NCI-H1048 (cell line): ENCODE measurements at regions not wholly inside any gene's neighbourhood (a gene's known extent, or its start where the extent isn't known, plus 50 kb on each side); places are given as distances from the start of the nearest gene placed in this dataset.
"Not testable (repeated sequence)": the region's sequence is repeated elsewhere in the genome, so short reads cannot be mapped to it uniquely, and the experiment has no call there.

Experiments used
- DNase-seq: peaks from one replicate; lab custom pipeline; 2025; lab: John Stamatoyannopoulos, UW

DNA sequence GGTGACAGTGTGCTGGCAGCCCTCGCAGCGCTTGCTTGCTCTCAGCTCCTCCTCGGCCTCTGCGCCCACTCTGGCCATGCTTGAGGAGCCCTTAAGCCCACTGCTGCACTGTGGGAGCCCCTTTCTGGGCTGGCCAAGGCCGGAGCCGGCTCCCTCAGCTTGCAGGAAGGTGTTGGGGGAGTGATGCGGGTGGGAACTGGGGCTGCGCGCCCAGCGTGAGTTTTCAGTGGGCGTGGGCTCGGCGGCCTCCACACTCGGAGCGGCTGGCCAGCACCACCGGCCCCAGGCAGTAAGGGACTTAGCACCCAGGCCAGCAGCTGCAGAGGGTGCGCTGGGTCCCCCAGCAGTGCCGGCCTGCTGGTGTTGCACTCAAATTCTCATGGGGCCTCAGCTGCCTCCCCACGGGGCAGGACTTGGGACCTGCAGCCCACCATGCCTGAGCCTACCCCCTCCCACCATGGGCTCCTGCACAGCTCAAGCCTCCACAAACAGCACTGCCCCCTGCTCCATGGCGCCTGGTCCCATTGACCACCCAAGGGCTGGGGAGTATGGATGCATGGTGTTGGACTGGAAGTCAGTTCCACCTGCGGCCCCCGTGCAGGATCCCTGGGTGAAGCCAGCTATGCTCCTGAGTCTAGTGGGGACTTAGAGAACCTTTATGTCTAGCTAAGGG lies 223.1 kb upstream of the PTPRD start:
- DNase-seq: no peak

DNA sequence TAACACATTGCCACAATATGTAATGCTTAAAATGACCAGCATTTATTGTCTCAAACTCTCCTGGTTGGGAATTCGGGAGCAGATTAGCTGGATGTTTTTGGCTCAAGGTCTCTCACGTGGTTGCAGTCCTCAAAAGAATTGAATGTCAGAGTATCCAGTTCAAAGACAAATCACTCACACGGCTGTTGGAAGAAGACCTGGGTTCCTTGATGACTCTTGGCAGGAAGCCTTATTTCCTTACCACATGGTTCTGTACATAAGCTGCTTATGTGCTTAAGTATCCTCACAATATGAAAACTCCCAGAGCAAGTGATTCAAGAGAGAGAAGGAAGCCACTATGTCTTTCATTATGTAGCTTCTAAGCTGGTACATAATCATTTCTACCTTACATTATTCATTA lies 230.3 kb upstream of the PTPRD start:
- no peak for DNase-seq

DNA sequence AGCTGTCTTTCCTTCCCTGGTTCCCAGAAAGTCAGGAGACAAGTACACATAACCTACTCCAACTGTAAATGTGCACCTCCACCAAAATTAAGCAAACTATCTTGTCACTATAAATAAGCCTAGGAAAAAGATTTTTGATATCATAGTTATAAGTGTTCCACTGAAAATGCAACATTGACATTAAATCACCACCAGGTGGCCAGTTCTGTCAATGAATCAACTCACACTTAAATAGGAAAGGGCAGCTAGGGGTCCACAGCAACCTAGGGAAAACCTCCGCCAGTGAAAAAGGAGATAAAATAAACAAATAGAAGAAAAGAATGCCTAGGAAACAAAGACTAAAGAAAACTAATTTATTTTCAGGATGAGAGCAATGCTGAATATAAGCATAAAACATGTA lies 243.0 kb upstream of the PTPRD start:
- DNase-seq: no peak

DNA sequence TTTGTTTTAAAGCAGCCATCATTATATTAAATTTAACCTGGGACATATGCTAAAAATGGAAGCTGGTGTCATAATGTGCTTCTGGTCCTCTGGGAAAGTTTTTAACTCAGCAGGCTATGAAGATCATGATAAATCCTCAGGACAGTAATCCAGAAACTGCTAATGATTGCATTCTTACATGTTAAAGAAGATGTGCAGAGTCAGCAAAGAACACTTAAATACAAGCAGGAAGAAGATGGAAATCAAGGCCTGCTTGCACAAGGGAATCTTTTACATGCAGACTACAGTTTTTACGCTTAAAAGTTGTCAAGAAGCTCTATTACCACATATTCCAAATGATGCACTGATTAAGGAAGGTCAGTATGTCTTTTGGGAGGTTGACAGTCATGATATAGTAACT lies 246.0 kb upstream of the PTPRD start:
- no peak for DNase-seq

DNA sequence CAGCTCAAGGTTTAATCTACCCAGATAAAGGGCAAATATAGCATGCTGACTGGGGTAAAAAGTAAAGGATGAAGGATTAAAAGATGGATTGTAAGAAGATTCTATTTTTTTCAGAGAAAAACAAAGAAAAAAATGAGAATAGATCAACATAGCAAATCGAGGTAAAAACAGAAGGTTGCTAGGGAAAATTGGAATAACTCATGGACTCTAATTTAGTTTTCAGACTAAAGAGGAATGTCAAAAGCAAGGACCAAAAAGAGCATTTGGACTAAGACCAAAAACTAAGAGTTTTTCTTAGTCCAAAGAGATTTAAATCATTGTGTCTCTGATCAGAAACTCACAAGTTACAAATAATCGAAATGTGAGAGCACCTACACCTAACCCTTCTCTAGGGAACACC lies 250.7 kb upstream of the PTPRD start:
- no peak for DNase-seq

DNA sequence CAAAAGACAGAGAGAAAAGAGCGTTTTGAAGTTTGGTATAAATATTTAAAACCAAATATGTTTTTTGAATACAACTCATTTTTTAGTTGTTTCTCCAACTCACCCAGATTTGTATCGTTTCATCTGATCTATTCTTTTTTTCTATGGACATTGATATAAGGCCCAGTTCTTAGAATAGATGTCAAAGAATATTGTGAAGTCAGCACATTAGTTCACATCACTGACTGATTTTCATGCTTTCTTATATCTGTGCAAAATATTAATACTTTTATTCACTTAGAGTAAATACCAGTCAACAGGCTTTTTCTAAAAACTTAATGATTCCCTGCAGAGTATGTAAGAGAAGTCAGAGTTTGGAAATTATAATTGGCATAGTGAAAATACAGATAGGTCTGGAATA lies 254.4 kb upstream of the PTPRD start:
- no peak for DNase-seq

DNA sequence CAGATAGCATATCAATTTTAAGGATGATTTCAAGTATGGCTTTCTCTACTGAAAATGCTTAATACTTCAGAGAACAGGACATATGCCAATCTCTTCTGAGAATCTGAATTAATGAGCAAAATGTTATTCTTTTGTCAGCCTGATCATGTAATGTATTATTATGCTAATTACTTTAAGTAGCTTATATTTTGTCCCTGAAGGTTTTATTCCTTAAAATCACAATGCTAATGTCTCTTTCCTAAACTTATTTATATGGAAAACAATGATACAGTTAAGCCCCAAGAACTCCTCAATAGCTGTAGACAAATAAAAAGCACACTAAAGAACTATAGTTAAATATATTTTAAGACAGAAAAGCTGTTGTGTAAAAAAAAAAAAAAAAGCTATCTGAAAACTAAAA lies 256.9 kb upstream of the PTPRD start:
- no peak for DNase-seq

DNA sequence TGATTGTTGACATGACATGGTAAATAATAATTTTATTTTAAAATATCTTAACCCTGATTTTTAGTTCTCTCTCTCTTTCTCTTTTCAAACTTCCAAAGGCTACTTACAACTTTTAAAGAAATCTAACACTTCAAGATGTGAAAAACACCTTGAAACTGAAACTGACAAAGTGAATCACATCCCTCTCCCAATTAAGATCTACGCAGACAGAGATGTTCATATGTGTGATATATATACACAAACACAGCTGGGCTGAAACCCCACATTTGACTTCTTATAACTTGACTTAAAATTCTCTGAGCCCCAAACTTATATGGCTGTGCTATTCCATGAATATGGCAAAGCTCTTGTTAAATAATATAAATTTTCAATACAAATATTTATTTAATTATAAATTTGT lies 261.2 kb upstream of the PTPRD start:
- DNase-seq: no peak

DNA sequence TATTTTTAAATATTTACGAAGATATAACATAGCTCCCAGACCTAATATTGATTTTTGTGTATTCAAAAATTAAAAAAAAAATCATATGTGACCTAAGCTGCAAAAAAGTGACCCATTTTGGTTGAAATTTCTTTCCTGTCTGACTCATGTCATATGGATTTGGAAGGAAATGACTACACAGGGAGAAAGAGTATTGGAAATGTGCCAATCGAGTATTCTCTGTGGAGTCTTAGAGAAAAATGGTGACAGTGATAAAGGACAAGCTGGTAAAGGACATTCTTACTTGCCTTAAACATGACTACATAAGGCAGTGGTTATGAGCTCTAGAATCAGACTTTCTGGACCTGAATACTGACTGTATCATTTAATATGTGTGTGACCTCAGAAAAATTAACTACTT lies 262.9 kb upstream of the PTPRD start:
- DNase-seq: no peak

DNA sequence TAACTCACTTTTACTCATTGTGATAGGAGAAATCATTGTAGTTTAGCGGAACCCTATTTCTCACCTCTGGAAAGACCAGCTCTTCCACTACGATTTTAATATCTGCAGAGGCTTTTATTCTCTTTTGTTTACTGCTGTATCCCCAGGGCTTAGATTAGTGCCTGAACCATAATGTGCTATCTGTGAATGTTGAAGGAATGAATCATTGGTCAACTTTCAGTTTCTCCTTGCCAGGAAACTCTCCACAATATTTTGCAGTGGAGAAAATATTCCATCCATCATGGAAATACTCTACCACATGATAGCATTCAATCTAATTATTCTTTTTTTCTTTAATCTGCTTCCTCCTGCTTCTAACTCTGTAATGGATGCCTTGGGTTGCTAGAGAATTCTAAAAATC lies 263.5 kb upstream of the PTPRD start:
- DNase-seq: no peak

DNA sequence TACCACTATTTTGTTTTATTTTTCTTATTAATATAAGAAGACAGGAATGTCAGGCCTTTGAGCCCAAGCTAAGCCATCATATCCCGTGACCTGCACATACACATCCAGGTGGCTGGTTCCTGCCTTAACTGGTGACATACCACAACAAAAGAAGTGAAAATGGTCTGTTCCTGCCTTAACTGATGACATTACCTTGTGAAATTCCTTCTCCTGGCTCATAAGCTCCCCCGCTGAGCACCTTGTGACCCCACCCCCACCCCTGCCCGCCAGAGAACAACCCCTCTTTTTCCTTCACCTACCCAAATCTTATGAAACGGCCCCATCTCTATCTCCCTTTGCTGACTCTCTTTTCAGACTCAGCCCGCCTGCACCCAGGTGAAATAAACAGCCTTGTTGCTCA lies 277.5 kb upstream of the PTPRD start:
- not testable (repeated sequence) for DNase-seq

DNA sequence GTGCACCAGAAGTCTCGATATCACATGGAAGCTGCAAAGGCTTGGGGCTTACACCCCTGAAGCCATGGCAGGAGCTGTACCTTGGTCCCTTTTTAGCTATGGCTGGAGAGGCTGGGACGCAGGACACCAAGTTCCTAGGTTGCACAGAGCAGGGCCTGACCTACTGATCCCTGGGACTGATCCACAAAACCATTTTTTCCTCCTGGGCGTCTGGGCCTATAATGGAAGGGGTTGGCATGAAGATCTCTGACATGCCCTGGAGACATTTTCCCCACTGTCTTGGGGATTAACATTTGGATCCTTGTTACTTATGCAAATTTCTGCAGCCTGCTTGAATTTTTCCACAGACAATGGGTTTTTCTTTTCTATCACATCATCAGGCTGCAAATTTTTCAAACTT lies 286.7 kb upstream of the PTPRD start:
- DNase-seq: no peak

DNA sequence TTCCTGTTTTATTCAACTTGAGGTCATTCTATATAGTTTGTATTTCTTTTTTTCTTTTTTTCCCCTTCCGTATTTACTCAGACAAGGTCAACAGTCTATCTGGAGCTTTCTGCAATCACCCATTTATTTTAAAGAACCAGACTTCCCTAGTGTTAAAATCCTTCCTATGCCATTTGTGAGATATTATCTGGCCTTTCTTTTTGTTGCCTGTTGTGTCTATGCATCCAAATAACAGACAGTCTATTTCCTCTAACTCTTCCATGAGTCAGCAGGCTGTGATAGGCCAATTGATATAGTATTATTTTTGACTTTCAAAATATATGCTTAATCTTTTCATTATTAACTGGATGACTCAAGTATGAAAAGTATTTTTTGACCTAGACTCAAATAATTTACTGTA lies 291.2 kb upstream of the PTPRD start:
- no peak for DNase-seq

DNA sequence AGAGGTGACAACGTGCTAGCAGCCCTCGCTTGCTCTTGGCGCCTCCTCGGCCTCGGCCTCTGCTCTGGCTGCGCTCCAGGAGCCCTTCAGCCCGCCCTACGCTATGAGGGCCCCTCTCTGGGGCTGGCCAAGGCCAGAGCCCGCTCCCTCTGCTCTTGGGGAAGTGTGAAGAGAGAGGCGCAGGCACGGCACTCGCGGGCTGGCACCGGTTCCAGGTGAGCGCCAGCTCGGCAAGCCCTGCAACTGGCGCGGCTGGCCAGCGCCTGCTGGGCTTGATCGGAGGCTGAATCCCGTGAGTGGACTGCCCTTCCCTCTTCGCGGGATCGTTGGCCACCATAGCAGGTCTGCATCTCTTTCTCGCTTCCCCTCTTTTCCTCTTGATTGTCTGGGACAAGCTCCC lies 298.0 kb upstream of the PTPRD start:
- no peak for DNase-seq

DNA sequence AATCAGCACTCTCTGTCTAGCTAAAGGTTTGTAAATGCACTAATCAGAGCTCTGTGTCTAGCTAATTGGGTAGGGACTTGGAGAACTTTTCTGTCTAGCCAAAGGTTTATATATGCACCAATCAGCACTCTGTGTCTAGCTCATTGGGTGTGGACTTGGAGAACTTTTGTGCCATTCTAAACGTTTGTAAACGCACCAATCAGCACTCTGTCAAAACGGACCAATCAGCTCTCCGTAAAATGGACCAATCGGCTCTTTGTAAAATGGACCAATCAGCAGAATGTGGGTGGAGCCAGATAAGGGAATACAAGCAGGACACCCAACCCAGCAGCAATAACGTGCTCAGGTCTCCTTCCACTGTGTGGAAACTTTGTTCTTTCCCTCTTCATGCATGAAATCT lies 298.6 kb upstream of the PTPRD start:
- DNase-seq: no peak

DNA sequence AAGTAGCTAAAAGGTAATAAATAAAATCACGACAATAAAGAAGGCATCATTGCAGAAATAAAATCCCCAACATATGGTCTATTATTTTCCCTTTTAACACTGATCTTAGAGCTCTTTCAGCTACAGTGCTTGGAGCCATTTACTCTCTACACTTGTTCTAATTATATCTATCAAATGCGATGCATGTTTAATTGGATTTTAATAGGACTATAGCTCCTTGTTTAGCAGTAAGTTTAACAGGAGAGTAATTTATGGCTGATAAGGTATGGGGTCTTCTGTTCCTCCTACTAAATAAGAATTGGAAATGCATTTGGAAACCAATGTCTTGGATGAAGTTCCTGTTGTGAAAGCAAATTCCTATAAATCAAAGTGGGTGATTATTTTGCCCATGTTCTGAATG lies 304.2 kb upstream of the PTPRD start:
- no peak for DNase-seq

DNA sequence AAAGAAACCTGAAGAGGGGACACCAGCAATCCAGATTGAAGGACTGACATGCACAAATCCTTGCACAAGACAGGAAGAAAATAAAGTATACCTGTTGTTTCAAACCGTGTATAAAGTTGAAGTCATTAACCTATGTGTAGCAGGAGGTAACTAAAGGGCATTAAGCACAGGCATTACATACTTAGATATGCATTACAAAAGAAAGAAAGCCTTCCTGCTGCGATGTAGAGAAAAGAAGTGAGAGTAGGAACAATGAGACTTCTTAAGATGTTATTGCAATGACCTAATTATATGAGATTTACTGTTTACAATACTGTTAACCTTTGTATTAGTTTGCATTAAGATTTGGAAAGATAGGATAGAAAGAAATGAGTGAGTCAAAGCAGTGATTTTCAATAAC lies 308.9 kb upstream of the PTPRD start:
- no peak for DNase-seq

DNA sequence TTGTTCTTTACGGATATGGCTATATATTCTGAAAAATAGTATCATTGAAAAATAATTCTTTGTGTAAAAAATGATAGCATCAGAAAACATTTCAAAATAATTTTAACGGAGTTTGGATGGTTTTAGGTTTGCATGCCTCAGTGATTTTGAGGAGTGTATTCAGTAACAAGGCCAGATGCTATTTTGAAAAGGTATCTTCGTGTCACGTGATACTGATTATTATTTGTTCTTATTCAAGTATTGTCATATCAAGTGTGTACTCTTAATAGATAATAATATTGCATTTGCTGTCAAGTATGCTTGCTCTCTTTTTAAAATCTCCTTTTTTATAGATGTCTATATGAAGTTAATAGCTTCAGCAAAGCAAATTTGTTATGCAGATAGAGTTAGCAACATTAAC lies 313.1 kb upstream of the PTPRD start:
- DNase-seq: no peak

DNA sequence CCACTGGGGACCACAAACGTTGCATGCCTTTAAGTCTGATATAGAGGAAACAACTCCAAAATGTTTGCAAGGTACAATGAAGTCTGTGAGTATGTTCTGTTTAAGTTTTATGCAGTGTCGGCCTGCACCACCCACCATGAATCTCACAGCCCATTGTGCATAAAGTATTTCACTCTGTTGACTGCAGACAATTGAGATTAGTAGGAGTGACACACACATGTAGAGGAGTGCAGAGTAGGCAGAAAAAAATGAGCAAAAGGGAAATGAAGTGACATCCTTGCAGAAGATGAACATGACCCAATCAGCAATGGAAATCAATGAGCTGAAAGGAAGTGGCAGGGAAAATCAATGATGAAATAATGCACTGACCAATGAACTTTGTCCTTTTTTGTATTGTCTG lies 315.6 kb upstream of the PTPRD start:
- no peak for DNase-seq

DNA sequence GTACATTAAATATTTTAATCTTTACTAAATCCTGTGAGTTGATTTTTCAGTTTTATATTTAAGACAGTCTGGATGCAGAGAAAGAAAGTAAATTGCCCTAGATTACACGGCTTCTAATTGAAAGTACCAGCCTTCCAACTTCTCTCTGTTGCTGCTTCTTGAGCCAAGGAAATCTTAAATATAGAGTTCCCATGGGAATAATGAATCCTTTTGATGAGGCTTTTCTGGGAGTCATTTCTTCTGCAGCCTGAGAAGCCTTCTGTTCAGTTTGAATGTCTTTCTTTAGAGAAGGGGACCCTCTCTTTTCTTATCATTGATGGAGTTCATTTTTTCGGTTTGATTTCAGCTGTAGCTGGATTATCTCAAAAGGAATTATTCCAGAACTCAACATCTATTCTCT lies 317.3 kb upstream of the PTPRD start:
- DNase-seq: no peak

DNA sequence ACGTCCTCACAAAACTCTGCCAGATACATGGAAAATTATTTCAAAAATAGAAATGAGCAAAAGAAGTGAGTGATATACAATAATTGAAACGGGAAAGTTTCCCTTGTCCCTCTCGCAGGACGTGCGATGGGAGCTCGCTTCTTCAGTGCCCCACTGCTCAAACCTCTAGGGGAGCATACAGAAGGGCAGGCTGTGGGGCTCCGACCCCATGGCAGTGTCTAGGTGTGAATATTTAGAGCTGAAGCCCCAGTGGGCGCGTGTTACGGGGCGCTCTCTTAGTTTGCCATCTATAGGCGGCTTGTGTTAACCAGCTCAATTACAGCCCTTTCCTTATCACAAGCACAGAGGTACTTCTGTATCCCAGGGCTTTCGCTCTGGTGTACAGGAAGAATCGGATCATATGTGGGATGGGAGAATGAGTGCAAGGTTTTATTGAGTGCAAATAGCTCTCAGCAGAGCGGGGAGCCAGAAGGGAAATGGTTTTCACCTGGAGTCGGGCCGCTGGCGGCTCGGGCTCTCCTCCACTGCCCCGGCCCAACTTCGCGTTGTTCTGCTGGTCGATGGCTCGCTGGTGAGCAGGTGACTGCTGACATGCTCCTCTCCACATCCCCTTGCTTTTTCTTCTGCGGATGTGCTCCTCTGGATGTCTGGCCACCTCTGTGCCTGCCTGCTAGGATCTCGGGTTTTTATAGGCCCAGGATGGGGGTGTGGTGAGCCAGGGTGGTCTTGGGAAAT lies 334.0 kb upstream of the PTPRD start:
- DNase-seq: no peak

DNA sequence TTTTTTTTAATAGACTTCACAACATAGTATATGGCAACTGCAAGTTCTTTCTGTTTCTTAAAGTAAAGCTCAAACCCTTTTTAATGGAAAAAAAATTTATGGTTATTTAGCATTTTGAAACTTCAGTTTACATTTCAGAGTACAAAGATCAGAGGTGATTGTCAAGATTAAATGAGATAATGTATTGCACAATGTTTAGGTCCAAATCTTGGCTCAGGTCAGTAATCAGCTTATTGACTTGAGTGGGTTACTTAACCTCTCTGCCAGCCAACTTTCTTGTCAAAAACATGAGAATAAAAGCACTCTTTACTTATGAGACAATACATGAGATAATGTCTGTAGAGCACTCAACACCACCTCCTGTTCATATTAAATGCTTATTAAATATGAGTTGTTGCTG lies 345.1 kb upstream of the PTPRD start:
- DNase-seq: no peak

DNA sequence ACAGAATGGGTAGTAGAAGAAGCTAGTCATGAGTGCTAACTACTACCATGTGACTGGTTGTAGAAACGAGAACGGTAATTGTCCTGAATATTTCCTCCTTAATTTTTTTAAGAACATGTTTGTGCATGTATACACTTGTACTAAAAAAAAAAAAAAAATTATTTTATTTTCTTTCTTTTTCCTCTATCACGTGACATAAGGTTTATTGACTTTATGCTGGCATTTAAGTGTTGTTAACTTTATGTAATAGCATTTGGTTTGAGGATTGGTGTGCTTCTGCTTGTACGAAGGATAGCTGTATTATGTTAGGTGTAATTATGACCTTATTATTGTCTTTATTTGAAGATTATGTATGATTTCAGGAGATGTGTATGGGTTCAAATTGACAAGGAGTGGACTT lies 349.1 kb upstream of the PTPRD start:
- no peak for DNase-seq

DNA sequence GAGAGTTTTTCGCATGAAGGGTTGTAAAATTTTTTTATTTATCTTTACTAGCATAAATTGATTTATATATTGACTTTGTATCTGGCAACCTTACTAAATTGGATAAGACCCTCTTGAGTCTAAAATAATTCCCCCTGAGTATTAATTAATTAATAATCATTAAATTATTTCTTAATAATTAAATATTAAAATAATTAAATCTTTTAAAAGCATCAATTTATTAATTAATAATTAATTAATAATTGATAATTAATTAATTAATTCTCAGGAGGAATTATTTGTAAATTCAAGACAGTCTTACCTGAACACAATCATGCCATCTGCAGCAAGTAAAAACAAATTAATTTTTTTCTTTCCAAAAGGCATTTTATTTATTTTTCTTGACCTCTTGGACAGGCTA lies 370.4 kb upstream of the PTPRD start:
- DNase-seq: no peak
